SW480 (cell line): ENCODE measurements at regions not wholly inside any gene's neighbourhood (a gene's known extent, or its start where the extent isn't known, plus 50 kb on each side); places are given as distances from the start of the nearest gene placed in this dataset.
"Not testable (repeated sequence)": the region's sequence is repeated elsewhere in the genome, so short reads cannot be mapped to it uniquely, and the experiment has no call there.

Source experiments
- DNase-seq: peaks from one replicate; pipeline ENCODE4 v3.0.0-alpha.2; 2016; ENCODE audit warnings: low spot score

DNA sequence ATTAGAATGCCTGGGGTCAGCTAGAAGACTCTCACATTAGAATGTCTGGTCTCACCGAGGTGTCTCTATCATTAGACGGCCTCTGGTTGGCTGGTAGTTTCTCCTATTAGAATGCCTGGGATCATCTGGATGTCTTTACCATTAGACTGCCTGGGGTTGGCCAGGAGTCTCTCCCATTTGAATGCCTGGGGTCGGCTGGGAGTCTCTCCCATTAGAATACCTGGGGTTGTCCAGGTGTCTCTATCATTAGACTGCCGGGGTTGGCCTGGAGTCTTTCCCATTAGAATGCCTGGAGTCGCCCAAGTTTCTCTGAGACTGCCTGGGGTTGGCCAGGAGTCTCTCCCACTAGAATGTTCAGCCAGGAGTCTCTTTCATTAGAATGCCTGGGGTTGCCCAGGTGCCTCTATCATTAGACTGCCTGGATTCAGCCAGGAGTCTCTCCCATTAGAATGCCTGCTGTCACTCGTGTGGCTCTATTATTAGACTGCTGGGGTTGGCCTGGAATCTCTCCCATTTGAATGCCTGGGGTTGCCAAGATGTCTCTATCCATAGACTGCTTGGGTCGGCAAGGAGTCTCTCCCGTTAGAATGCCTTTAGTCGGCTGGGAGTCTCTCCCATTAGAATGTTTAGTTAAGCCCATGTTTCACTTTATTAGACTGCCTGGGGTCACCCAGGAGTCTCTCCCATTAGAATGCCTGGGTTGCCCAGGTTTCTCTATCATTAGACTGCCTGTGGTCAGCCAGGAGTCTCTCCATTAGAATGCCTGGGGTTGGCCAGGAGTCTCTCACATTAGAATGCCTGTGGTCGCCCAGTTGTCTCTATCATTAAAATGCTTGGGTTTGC lies 1467.8 kb downstream of the UQCRFS1 start:
- no peak for DNase-seq

DNA sequence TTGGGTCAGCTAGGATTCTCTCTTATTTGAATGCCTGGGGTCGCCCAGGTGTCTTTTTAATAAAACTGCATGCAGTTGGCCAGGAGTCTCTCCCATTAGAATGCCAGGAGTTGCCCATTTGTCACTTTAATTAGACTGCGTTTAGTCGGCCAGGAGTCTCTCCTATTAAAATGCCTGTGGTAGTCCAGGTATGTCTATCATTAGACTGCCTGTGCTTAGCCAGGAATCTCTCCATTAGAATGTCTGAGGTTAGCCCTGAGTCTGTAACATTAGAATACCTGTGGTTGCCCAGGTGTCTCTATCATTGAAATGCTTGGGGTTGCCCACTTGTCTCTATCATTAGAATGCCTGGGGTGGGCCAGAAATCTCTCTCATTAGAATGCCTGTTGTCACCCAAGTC lies 1470.9 kb downstream of the UQCRFS1 start:
- peak; percentile 83 for DNase-seq

DNA sequence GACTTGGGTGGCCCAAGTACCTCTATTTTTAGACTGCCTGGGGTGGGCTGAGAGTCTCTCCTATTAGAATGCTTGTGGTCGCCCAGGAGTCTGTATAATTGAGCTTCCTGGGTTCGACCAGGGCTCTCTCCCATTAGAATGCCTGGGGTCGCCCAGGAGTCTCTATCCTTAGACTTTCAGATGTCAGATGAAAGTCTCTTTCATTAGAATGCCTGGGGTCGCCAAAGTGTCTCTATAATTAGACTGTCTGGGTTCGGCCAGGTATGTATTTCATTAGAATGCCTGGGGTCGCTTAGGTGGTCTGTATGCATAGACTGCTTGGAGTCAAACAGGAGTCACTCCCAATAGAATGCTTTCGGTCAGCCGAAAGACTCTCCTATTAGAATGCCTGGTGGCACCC lies 1471.7 kb downstream of the UQCRFS1 start:
- DNase-seq: no peak

DNA sequence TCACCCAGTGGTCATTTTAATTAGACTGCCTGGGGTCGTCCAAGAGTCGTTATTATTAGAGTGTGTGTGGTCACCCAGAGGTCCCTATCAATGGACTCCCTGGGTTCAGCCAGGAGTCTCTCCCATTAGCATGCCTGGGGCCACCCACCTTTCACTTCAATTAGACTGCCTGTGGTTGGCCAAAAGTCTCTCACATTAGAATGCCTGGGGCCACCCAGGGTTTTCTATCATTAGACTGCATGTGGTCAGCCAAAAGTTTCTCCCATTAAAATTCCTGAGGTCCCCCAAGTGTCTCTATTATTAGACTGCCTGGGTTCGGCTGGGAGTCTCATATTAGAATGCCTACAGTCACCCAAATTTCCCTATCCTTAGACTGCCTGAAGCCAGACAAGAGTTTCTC lies 1472.6 kb downstream of the UQCRFS1 start:
- no peak for DNase-seq

GRCh38 chr19:27738569-27739193 lies 1474.3 kb downstream of the UQCRFS1 start:
- peak; percentile 46 for DNase-seq

GRCh38 chr19:27736225-27736624 lies 1476.7 kb downstream of the UQCRFS1 start:
- DNase-seq: no peak

DNA sequence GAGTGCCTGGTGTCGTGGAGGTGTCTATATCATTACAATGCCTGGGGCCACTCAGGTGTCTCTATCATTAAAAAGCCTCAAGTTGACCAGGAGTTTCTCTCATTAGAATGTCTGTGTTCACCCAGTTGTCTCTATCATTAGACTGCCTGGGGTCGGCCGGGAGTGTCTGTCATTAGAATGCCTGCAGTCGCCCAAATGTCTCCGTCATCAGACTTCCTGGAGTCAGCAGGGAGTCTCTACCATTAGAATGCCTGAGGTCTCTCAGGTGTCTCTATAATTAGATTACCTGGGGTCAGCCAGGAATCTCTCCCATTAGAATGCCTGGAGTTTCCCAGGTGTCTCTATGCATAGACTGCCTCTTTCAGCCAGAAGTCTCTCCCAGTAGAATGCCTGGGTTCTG lies 1477.6 kb downstream of the UQCRFS1 start:
- DNase-seq: no peak

DNA sequence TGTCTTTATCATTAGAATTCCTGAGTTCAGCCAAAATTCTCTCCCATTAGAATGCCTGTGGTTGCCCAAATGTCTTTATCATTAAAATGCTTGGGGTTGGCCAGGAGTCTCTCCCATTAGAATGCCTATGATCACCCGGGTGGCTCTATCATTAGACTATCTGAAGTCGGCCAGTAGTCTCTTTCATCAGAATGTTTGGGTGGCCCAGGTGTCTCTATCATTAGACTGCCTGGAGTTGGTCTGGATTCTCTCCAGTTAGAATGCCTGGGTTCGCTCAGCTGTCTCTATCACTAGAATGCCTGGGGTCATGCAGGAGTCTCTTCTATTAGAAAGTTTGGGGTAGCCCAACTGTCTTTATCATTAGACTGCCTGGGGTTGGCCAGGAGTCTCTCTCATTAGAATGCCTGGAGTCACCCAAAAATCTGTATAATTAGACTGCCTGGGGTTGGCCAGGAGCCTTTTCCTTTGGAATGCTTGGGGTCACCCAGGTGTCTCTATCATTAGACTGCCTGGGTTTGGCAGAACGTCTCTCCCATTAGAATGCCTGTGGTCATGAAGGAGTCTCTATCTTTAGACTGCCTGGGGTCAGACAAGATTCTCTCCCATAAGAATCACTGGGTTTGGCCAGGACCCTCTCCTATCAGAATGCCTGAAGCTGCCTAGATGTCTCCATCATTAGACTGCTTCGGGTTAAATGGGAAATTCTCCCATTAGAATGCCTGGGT lies 1478.3 kb downstream of the UQCRFS1 start:
- DNase-seq: no peak

GRCh38 chr19:27733551-27734266 lies 1479.2 kb downstream of the UQCRFS1 start:
- no peak for DNase-seq

DNA sequence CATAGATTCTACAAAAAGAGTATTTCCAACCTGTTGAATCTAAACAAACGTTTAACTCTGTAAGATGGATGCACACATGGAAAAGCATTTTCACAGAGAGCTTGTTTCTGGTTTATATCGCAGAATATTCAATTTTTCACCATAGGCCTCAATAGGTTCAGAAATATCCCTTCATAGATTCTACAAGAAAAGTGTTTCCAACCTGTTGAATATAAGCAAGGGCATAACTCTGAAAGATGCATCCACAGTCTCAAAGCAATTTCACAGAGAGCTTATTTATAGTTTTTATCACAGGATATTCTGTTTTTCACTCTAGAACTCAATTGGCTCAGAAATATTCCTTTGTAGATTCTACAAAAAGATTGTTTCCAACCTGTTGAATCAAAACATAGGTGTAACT lies 1483.6 kb downstream of the UQCRFS1 start:
- DNase-seq: no peak

GRCh38 chr19:27722625-27723024 lies 1490.3 kb downstream of the UQCRFS1 start:
- DNase-seq: no peak

GRCh38 chr19:27720155-27720554 lies 1492.8 kb downstream of the UQCRFS1 start:
- DNase-seq: peak; percentile 22

DNA sequence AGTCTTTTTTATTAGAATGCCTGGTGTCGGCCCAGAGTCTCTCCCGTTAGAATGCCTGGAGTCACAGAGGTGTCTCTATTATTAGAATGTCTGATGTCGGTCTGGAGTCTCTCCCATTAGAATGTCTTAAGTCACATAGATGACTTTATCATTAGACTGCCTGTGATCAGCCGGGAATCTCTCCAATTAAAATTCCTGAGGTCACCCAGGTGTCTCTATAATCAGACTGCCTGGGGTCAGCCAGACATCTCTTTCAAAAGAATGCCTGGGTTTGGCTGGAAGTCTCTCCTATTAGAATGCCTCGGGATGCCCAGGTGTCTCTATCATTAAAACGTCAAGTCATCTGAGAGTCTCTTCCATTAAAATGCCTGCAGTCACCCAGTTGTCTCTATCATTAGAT lies 1493.9 kb downstream of the UQCRFS1 start:
- DNase-seq: no peak

- DNase-seq: no peak
Observed at GRCh38 chr19:27718234-27718633, 1494.7 kb downstream of the UQCRFS1 start.

DNA sequence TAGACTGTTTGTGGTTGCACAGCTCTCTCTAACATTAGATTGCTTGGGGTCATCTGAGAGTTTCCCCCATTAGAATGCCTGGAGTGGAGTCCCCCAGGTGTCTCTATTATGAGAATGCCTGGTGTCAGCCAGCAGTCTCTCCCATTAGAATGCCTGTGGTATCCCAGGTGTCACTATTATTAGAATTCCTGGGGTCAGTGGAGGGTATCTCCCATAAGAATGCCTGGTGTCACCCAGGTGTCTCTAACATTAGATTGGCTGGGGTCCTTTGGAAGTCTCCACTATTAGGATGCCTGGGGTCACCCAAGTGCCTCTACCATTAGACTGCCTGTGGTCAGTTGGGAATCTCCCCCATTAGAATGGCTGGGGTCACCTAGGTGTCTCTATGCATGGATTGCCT lies 1495.1 kb downstream of the UQCRFS1 start:
- no peak for DNase-seq

DNA sequence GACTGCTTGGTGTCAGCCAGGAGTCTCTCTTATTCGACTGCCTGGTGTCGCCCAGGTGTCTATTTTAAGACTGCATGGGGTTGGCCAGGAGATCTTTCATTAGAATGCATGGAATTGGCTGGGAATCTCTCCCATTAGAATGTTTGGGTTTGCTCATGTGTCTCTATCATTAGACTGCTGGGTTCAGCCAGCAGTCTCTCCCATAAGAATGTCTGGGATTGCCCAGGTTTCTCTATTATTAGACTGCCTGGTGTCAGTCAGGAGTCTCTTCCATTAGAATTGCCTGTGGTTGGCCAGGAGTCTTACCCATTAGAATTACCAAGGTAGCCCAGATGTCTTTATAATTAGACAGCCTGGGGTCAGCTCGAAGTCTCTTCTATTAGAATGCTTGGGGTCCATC lies 1496.0 kb downstream of the UQCRFS1 start:
- no peak for DNase-seq

DNA sequence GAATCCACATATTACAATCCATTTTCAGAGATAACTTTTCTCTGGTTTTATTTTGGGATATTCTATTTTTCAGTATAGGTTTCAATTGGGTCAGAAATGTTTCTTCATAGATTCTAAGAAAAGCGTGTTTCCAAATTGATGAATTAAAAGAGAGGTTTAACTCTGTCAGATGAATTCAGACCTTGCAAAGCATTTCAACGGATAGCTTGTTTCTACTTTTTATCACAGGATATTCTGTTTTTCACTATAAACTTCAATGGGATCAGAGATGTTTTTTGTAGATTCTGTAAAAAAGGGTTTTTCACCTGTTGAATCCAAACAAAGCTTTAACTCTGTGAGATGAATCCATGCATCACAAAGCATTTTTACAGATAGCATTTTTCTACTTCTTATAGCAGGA lies 1498.1 kb downstream of the UQCRFS1 start:
- DNase-seq: no peak

DNA sequence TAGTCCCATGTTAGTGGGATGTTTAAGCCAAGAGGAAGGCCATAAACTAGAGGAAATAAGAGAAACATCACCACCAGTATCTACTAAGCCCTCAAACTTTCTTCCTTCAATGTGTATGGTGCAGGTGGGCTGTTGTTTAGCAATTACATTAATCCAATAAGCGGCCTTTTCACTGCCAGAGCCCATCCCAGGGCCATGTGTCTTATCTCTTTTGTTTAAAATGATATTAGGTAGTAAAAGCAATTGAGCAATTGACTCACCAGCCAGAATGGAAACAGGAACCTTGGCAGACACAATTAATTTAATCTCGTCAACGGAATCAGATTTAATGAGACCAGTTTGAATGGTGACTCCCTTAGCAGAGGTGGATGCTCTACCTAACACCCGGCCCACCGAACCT lies 1503.5 kb downstream of the UQCRFS1 start:
- DNase-seq: no peak

DNA sequence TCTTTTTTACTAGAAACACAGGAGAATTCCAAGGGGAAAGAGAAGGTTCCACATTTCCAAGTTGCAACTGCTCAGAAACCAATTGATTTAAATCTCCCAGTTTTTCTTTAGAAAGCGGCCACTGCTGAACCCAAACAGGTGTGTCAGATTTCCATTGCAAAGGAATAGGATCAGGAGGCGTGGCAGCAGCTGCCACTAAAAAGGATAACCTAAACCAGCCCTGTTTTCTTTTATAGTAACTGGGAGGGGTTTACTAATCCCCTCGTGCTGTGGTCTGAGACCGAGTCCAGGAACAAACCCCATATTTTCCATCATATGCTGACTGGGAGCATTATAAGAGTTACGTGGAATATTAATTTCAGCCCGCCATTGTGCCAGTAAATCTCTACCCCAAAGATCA lies 1504.0 kb downstream of the UQCRFS1 start:
- not testable (repeated sequence) for DNase-seq

GRCh38 chr19:27707026-27707425 lies 1505.9 kb downstream of the UQCRFS1 start:
- not testable (repeated sequence) for DNase-seq

- DNase-seq: no peak
Observed at GRCh38 chr19:27705896-27706295, 1507.1 kb downstream of the UQCRFS1 start.

- DNase-seq: no peak
Observed at GRCh38 chr19:27694361-27695055, 1518.4 kb downstream of the UQCRFS1 start.
